HEK293T (cell line): ENCODE measurements at regions not wholly inside any gene's neighbourhood (a gene's known extent, or its start where the extent isn't known, plus 50 kb on each side); places are given as distances from the start of the nearest gene placed in this dataset.
"Not testable (repeated sequence)": the region's sequence is repeated elsewhere in the genome, so short reads cannot be mapped to it uniquely, and the experiment has no call there.

Experiments used
- ARNT ChIP-seq: fragments of 450-650 bp; IDR thresholded peaks from 2 replicates; pipeline ENCODE4 v1.6.1; 2017; ENCODE audit warnings: mild to moderate bottlenecking
- BHLHE40 ChIP-seq: fragments of 450-650 bp; IDR thresholded peaks from 2 replicates; pipeline ENCODE4 v1.6.1; 2016; ENCODE audit warnings: mild to moderate bottlenecking, moderate library complexity, borderline replicate concordance
- FOXK2 ChIP-seq: fragments of 450-650 bp; IDR thresholded peaks from 2 replicates; pipeline ENCODE4 v1.6.1; 2016; ENCODE audit warnings: mild to moderate bottlenecking
- L3MBTL2 ChIP-seq: fragments of 450-650 bp; conservative IDR thresholded peaks from 2 replicates; pipeline ENCODE4 v1.6.1; 2016; ENCODE audit warnings: mild to moderate bottlenecking
- SP1 ChIP-seq: fragments of 450-650 bp; IDR thresholded peaks from 2 replicates; pipeline ENCODE4 v1.6.1; 2017
- TARDBP ChIP-seq: fragments of 450-650 bp; IDR thresholded peaks from 2 replicates; pipeline ENCODE4 v1.6.1; 2016

DNA sequence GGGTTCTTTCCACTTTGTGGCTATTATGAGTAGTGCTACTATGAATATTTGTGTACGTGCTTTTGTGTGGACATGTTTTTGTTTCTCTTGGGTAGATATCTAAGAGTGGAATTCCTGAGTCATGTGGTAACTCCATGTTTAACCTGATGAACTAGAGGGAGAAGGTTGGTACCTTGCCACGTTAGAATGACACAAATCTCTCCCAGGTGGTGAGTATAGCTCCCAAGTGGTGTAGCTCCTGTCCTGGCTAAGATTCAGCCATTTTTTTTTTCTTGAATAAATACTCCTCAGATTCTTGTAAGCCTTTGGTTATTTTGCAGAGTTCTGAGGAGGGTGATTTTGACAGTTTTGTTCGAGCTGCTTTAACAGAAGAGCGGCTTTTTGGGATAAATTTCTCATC is 83.2 kb upstream of the DPP6 start:
- TF ChIP-seq FOXK2, SP1, BHLHE40, ARNT, L3MBTL2, TARDBP: not testable (repeated sequence)
